Mesenchymal stem cell (in vitro differentiated cells and primary cell): ENCODE measurements at regions not wholly inside any gene's neighbourhood (a gene's known extent, or its start where the extent isn't known, plus 50 kb on each side); places are given as distances from the start of the nearest gene placed in this dataset.
"Not testable (repeated sequence)": the region's sequence is repeated elsewhere in the genome, so short reads cannot be mapped to it uniquely, and the experiment has no call there.

Source experiments
- DNase-seq: peaks from one replicate; pipeline ENCODE4 v3.0.0-alpha.2; 2013
- H2AFZ ChIP-seq: one replicate; pipeline ENCODE4 v1.6.1; 2013; ENCODE audit warnings: low read depth, mild to moderate bottlenecking, control low read depth, inconsistent platforms, low read length, moderate library complexity
- H2AK5ac ChIP-seq: 2 replicates; pipeline ENCODE4 v1.6.1; 2013; ENCODE audit warnings: low read length, moderate library complexity, mild to moderate bottlenecking, inconsistent platforms; ENCODE audit not compliant: severe bottlenecking
- H2BK120ac ChIP-seq: one replicate; pipeline ENCODE4 v1.6.1; 2013; ENCODE audit warnings: low read depth, mild to moderate bottlenecking, inconsistent platforms, low read length, moderate library complexity
- H2BK12ac ChIP-seq, 2 experiments: one replicate each; pipeline ENCODE4 v1.6.1; 2013; ENCODE audit warnings: inconsistent platforms in 2 of 2, low read length in 2 of 2, mild to moderate bottlenecking in 2 of 2, moderate library complexity in 2 of 2, control low read depth in 1 of 2
- H2BK15ac ChIP-seq: one replicate; pipeline ENCODE4 v1.6.1; 2013; ENCODE audit warnings: mild to moderate bottlenecking, low read depth, inconsistent platforms; ENCODE audit not compliant: poor library complexity, severe bottlenecking
- H2BK5ac ChIP-seq: 2 replicates; pipeline ENCODE4 v1.6.1; 2013; ENCODE audit warnings: low read depth, mild to moderate bottlenecking, low read length, control low read depth, inconsistent platforms; ENCODE audit not compliant: poor library complexity, severe bottlenecking
- H3K14ac ChIP-seq, 2 experiments: one replicate each; pipeline ENCODE4 v1.6.1; 2013; ENCODE audit warnings: inconsistent platforms in 2 of 2, low read length in 2 of 2, control low read depth in 1 of 2, mild to moderate bottlenecking in 1 of 2, moderate library complexity in 1 of 2
- H3K18ac ChIP-seq, 2 experiments: one replicate each; pipeline ENCODE4 v1.6.1; 2013; ENCODE audit warnings: inconsistent platforms in 2 of 2, low read length in 2 of 2, control low read depth in 1 of 2, low read depth in 1 of 2, mild to moderate bottlenecking in 1 of 2
- H3K23ac ChIP-seq, 2 experiments: one replicate each; pipeline ENCODE4 v1.6.1; 2013; ENCODE audit warnings: inconsistent platforms in 2 of 2, low read length in 2 of 2, mild to moderate bottlenecking in 2 of 2, moderate library complexity in 2 of 2, control low read depth in 1 of 2
- H3K27ac ChIP-seq: 2 replicates; pipeline ENCODE4 v1.5.1; 2013; ENCODE audit warnings: mild to moderate bottlenecking, moderate library complexity, low read length, control low read depth, inconsistent platforms; ENCODE audit not compliant: poor library complexity, severe bottlenecking
- H3K27me3 ChIP-seq, 2 experiments: 2 replicates each; pipeline versions ENCODE4 v1.6.1 to v1.7.0; 2013; ENCODE audit warnings: low read length in 2 of 2, mild to moderate bottlenecking in 2 of 2, moderate library complexity in 2 of 2, control low read depth in 1 of 2, inconsistent platforms in 1 of 2; ENCODE audit not compliant: control insufficient read depth in 1 of 2, insufficient read depth in 1 of 2
- H3K36me3 ChIP-seq, 2 experiments: 2 replicates each; pipeline versions ENCODE4 v1.6.1 to v1.7.0; 2013; ENCODE audit warnings: low read length in 2 of 2, control low read depth in 1 of 2, inconsistent platforms in 1 of 2, low read depth in 1 of 2, mild to moderate bottlenecking in 1 of 2; ENCODE audit not compliant: insufficient read depth in 2 of 2, control insufficient read depth in 1 of 2
- H3K4ac ChIP-seq, 2 experiments: one replicate each; pipeline ENCODE4 v1.6.1; 2013; ENCODE audit warnings: inconsistent platforms in 2 of 2, low read length in 2 of 2, mild to moderate bottlenecking in 2 of 2, moderate library complexity in 2 of 2, control low read depth in 1 of 2, low read depth in 1 of 2
- H3K4me1 ChIP-seq: 2 replicates; pipeline ENCODE4 v1.6.1; 2013; ENCODE audit warnings: low read depth, low read length, control low read depth; ENCODE audit not compliant: control insufficient read depth, insufficient read depth
- H3K4me2 ChIP-seq: 2 replicates; pipeline ENCODE4 v1.6.1; 2013; ENCODE audit warnings: low read length, mild to moderate bottlenecking, inconsistent platforms; ENCODE audit not compliant: poor library complexity, severe bottlenecking
- H3K4me3 ChIP-seq, 2 experiments: 2 replicates each; pipeline versions ENCODE4 v1.5.1 to v1.7.0; 2013; ENCODE audit warnings: low read length in 2 of 2, mild to moderate bottlenecking in 2 of 2, control low read depth in 1 of 2, low read depth in 1 of 2; ENCODE audit not compliant: insufficient read depth in 1 of 2
- H3K79me1 ChIP-seq: replicated peaks from 2 replicates; pipeline ENCODE4 v1.6.1; 2013; ENCODE audit warnings: mild to moderate bottlenecking, control low read depth, low read length, inconsistent platforms; ENCODE audit not compliant: poor library complexity, severe bottlenecking
- H3K9ac ChIP-seq: 2 replicates; pipeline ENCODE4 v1.7.0; 2013; ENCODE audit warnings: mild to moderate bottlenecking, low read length, moderate library complexity
- H3K9me3 ChIP-seq: 2 replicates; pipeline ENCODE4 v1.7.0; 2013; ENCODE audit warnings: mild to moderate bottlenecking, low read length; ENCODE audit not compliant: control insufficient read depth
- H4K8ac ChIP-seq: one replicate; pipeline ENCODE4 v1.6.1; 2013; ENCODE audit warnings: inconsistent platforms, mild to moderate bottlenecking, low read length, moderate library complexity
- H4K91ac ChIP-seq: one replicate; pipeline ENCODE4 v1.6.1; 2013; ENCODE audit warnings: mild to moderate bottlenecking, low read length, inconsistent platforms
- WGBS: methylation state at CpG from one replicate; pipeline ENCODE4 v1.1.7; 2013; ENCODE audit warnings: mixed read lengths; 5-methylcytosine and 5-hydroxymethylcytosine counted together

DNA sequence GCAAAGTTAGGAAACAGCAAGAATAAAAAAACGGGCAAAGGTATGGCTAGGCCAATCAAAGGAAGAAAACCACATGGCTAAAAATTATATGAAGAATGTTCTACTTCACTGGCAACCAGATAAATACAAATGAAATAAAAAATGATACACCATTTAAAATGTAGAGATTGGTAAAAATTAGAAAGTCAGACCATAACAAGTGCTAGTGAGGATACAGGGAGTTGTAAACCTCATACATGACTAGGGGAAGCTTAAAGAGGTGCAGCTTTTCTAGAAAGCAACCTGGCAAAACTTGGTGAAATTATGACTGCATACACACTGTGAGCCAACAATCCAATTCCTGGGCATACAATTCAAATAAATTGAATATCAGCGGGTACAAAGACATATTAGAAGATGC, 119.0 kb upstream of the LIFR start:
- H3K4me2 ChIP-seq, result no peak overlapping the region
- H3K23ac ChIP-seq, result no peak overlapping the region
- 100% methylated on average over 1 of the region's 2 CpGs for WGBS
- no peak overlapping the region for H2AFZ ChIP-seq
- DNase-seq, result no peak
- H3K27ac ChIP-seq, result no peak overlapping the region
- no peak overlapping the region for H3K18ac ChIP-seq
- H2BK5ac ChIP-seq, result no peak overlapping the region
- H3K4me3 ChIP-seq, result no peak overlapping the region
- H3K14ac ChIP-seq, result no peak overlapping the region
- H3K9ac ChIP-seq, result no peak overlapping the region
- H3K27me3 ChIP-seq, result peaks cover 0 to 3% of the 10 kb centered on the region in 2 experiments
- no peak overlapping the region for H4K8ac ChIP-seq
- no peaks in the 10 kb centered on the region for H3K36me3 ChIP-seq
- H3K9me3 ChIP-seq, result no peaks in the 10 kb centered on the region
- H2BK15ac ChIP-seq, result no peak overlapping the region
- no peak overlapping the region for H4K91ac ChIP-seq
- no peak overlapping the region for H3K4ac ChIP-seq
- H2BK12ac ChIP-seq, result no peak overlapping the region
- H3K4me1 ChIP-seq, result no peaks in the 10 kb centered on the region
- H3K79me1 ChIP-seq, result no peaks in the 10 kb centered on the region
- H2AK5ac ChIP-seq, result no peak overlapping the region
- H2BK120ac ChIP-seq, result no peak overlapping the region

DNA sequence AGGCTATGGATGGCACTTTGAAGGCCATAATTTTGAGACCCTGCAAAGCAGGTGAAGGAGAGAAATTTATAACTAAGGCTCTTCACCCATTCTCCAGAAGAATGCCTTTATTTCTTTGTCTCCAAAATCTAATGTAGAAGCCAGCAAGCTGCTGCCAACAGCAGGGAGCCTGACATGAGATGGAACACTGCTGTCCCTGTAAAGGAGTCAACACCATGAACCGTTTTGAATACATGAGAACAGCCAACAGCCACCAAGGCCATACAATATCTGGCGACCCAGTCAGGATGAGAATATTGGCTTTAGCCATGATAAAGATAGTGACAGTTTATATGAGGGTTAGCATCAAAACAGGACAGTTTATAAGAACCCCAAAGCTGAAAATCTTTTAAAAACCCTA, 121.2 kb upstream of the LIFR start:
- H3K4me3 ChIP-seq, result no peak overlapping the region
- H3K14ac ChIP-seq, result no peak overlapping the region
- H2BK5ac ChIP-seq, result no peak overlapping the region
- no peaks in the 10 kb centered on the region for H3K79me1 ChIP-seq
- H2AFZ ChIP-seq, result no peak overlapping the region
- WGBS, result no CpG with 5 or more reads among the region's 2 CpGs
- no peak overlapping the region for H3K23ac ChIP-seq
- no peaks in the 10 kb centered on the region for H3K36me3 ChIP-seq
- no peak overlapping the region for H3K4me2 ChIP-seq
- H4K8ac ChIP-seq, result no peak overlapping the region
- H3K4ac ChIP-seq, result no peak overlapping the region
- H3K9ac ChIP-seq, result no peak overlapping the region
- DNase-seq, result no peak
- peaks cover 0 to 3% of the 10 kb centered on the region in 2 experiments for H3K27me3 ChIP-seq
- no peak overlapping the region for H2BK120ac ChIP-seq
- no peak overlapping the region for H4K91ac ChIP-seq
- no peak overlapping the region for H2BK15ac ChIP-seq
- H2AK5ac ChIP-seq, result no peak overlapping the region
- no peaks in the 10 kb centered on the region for H3K9me3 ChIP-seq
- no peaks in the 10 kb centered on the region for H3K4me1 ChIP-seq
- peak overlapping the region in 1 of 2 experiments; percentile 54 for H2BK12ac ChIP-seq
- no peak overlapping the region for H3K18ac ChIP-seq
- H3K27ac ChIP-seq, result no peak overlapping the region

DNA sequence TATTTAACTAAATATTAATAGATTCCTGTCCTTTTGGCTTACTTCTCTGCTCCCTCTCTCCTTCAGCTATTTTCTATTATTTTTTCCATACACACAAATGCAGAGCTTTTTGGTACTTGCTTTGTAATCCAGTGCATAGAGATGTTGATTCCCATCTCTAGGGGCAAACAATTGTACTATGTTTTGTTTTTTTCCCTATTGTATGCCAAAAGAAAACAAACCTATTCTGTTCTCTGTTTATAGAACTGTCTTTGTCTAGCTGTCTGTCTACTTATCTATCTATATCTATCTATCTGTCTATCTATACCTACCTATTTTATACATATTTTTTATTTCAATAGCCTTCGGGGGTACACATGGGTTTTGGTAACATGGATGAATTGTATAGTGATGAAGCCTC, 121.6 kb upstream of the LIFR start:
- Histone ChIP-seq H3K9me3 (no peaks in the 10 kb centered on the region), H2AFZ (no peak overlapping the region), H3K36me3 (no peaks in the 10 kb centered on the region), H3K23ac (no peak overlapping the region), H3K4me3 (no peak overlapping the region), H2BK5ac (no peak overlapping the region), H3K4me2 (no peak overlapping the region), H3K14ac (no peak overlapping the region), H3K79me1 (no peaks in the 10 kb centered on the region), H3K18ac (no peak overlapping the region), H4K8ac (no peak overlapping the region), H3K9ac (no peak overlapping the region), H2BK12ac (no peak overlapping the region), H2AK5ac (no peak overlapping the region), H2BK120ac (no peak overlapping the region), H3K4ac (no peak overlapping the region), H4K91ac (no peak overlapping the region), H3K27me3 (peaks cover 0 to 3% of the 10 kb centered on the region in 2 experiments), H3K4me1 (no peaks in the 10 kb centered on the region), H2BK15ac (no peak overlapping the region), H3K27ac (no peak overlapping the region)
- no CpG with 5 or more reads among the region's 1 CpG for WGBS
- no peak for DNase-seq

DNA sequence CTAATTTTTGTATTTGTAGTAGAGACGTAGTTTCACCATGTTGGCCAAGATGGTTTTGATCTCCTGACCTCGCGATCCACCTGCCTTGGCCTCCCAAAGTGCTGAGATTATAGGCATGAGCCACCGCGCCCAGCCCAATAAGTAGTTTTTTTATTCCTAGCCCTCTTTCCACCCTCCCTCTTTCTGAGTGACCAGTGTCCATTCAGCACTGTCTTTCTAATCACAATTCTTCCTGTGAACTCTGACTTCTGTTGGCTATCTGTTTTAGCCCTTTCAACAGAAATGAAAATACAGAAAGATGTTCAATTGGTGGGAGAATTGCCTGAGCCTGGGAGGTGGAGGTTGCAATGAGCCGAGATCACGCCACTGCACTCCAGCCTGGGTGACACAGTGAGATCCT, 122.3 kb upstream of the LIFR start:
- not testable (repeated sequence) for H2BK15ac ChIP-seq, H3K4me2 ChIP-seq, H3K9ac ChIP-seq, H3K36me3 ChIP-seq, H4K91ac ChIP-seq, H3K4me3 ChIP-seq, H3K27me3 ChIP-seq, H2AFZ ChIP-seq, H3K27ac ChIP-seq, H3K4me1 ChIP-seq, H3K79me1 ChIP-seq, H2BK5ac ChIP-seq, H2BK120ac ChIP-seq, H3K9me3 ChIP-seq, H3K18ac ChIP-seq, H2AK5ac ChIP-seq, H3K4ac ChIP-seq, H3K14ac ChIP-seq, H2BK12ac ChIP-seq, H3K23ac ChIP-seq, DNase-seq, H4K8ac ChIP-seq
- 98% methylated on average over 7 of the region's 7 CpGs for WGBS
